Neuronal stem cell (in vitro differentiated cells): ENCODE measurements at regions not wholly inside any gene's neighbourhood (a gene's known extent, or its start where the extent isn't known, plus 50 kb on each side); places are given as distances from the start of the nearest gene placed in this dataset.

Experiments used
- DNase-seq: peaks from one replicate; pipeline ENCODE4 v3.0.0-alpha.2; 2013; ENCODE audit warnings: low spot score
- H2AFZ ChIP-seq: one replicate; pipeline ENCODE4 v1.6.1; 2013; ENCODE audit warnings: mild to moderate bottlenecking, low read length, inconsistent platforms
- H2AK5ac ChIP-seq: 2 replicates; pipeline ENCODE4 v1.6.1; 2013; ENCODE audit warnings: low read depth, mild to moderate bottlenecking, inconsistent platforms, low read length, moderate library complexity, mixed read lengths
- H2BK120ac ChIP-seq: 2 replicates; pipeline ENCODE4 v1.6.1; 2013; ENCODE audit warnings: low read depth, mild to moderate bottlenecking, inconsistent platforms, low read length, moderate library complexity, mixed read lengths
- H2BK12ac ChIP-seq: one replicate; pipeline ENCODE4 v1.6.1; 2013; ENCODE audit warnings: low read length, inconsistent platforms
- H2BK15ac ChIP-seq: 2 replicates; pipeline ENCODE4 v1.6.1; 2013; ENCODE audit warnings: mild to moderate bottlenecking, low read length, inconsistent platforms, mixed read lengths
- H2BK5ac ChIP-seq: one replicate; pipeline ENCODE4 v1.6.1; 2013; ENCODE audit warnings: inconsistent platforms, mild to moderate bottlenecking, low read length, moderate library complexity
- H3K14ac ChIP-seq: one replicate; pipeline ENCODE4 v1.6.1; 2013; ENCODE audit warnings: low read length, inconsistent platforms
- H3K18ac ChIP-seq: 2 replicates; pipeline ENCODE4 v1.6.1; 2013; ENCODE audit warnings: low read length, inconsistent platforms
- H3K23ac ChIP-seq: 2 replicates; pipeline ENCODE4 v1.6.1; 2013; ENCODE audit warnings: low read depth, mild to moderate bottlenecking, mixed read lengths, low read length, inconsistent platforms; ENCODE audit not compliant: poor library complexity
- H3K27ac ChIP-seq: replicated peaks from 3 replicates; pipeline ENCODE4 v1.5.1; 2013; ENCODE audit warnings: low read length, inconsistent platforms
- H3K27me3 ChIP-seq, 3 experiments: 2 replicates each; pipeline ENCODE4 v1.6.1; 2013; ENCODE audit warnings: low read length in 3 of 3, mild to moderate bottlenecking in 2 of 3, inconsistent platforms in 1 of 3, low read depth in 1 of 3, mixed read lengths in 1 of 3, moderate library complexity in 1 of 3; ENCODE audit not compliant: control insufficient read depth in 3 of 3, insufficient read depth in 3 of 3
- H3K36me3 ChIP-seq, 2 donors: replicated peaks in 1 of 2; 2 replicates each; pipeline ENCODE4 v1.6.1; 2013; ENCODE audit warnings: low read length in 2 of 2; ENCODE audit not compliant: control insufficient read depth in 2 of 2, insufficient read depth in 2 of 2
- H3K4ac ChIP-seq: 2 replicates; pipeline ENCODE4 v1.6.1; 2013; ENCODE audit warnings: inconsistent platforms, mild to moderate bottlenecking, low read length, moderate library complexity
- H3K4me1 ChIP-seq, 2 donors: 1 replicate in 1 of 2; 2 replicates in 1 of 2; pipeline ENCODE4 v1.6.1; 2013; ENCODE audit warnings: low read length in 2 of 2, low read depth in 1 of 2; ENCODE audit not compliant: control insufficient read depth in 2 of 2, insufficient read depth in 1 of 2
- H3K4me2 ChIP-seq: one replicate; pipeline ENCODE4 v1.6.1; 2013; ENCODE audit warnings: mild to moderate bottlenecking, low read length, inconsistent platforms; ENCODE audit not compliant: insufficient read depth, poor library complexity, severe bottlenecking
- H3K4me3 ChIP-seq, 2 donors: 2 replicates each; pipeline ENCODE4 v1.5.1; 2013; ENCODE audit warnings: low read length in 2 of 2, mild to moderate bottlenecking in 2 of 2, inconsistent platforms in 1 of 2, moderate library complexity in 1 of 2
- H3K79me1 ChIP-seq: one replicate; pipeline ENCODE4 v1.6.1; 2013; ENCODE audit warnings: low read depth, mild to moderate bottlenecking, inconsistent platforms, low read length, moderate library complexity
- H3K9ac ChIP-seq: one replicate; pipeline ENCODE4 v1.6.1; 2013; ENCODE audit warnings: mild to moderate bottlenecking, low read depth, low read length, inconsistent platforms; ENCODE audit not compliant: poor library complexity
- H3K9me3 ChIP-seq, 2 donors: replicated peaks in 1 of 2; 2 replicates each; pipeline versions ENCODE3 to v1.6.1; 2013; ENCODE audit warnings: low read length in 2 of 2, mild to moderate bottlenecking in 2 of 2, inconsistent platforms in 1 of 2, low read depth in 1 of 2, mixed read lengths in 1 of 2, moderate library complexity in 1 of 2; ENCODE audit not compliant: control insufficient read depth in 2 of 2, insufficient read depth in 1 of 2
- H4K8ac ChIP-seq: one replicate; pipeline ENCODE4 v1.6.1; 2013; ENCODE audit warnings: low read depth, mild to moderate bottlenecking, inconsistent platforms, low read length, moderate library complexity
- H4K91ac ChIP-seq: one replicate; pipeline ENCODE4 v1.6.1; 2013; ENCODE audit warnings: low read length, low read depth, mild to moderate bottlenecking, inconsistent platforms; ENCODE audit not compliant: poor library complexity
- WGBS, 2 donors: extraction: QIAGEN DNeasy Blood & Tissue Kit; methylation state at CpG; one replicate each; pipeline ENCODE4 v1.1.7; 2013; ENCODE audit warnings: missing lambda C conversion rate in 2 of 2, mixed read lengths in 1 of 2; ENCODE audit not compliant: insufficient read length in 2 of 2, insufficient replicate concordance in 1 of 2; ENCODE audit errors: extremely low coverage in 2 of 2; 5-methylcytosine and 5-hydroxymethylcytosine counted together

DNA sequence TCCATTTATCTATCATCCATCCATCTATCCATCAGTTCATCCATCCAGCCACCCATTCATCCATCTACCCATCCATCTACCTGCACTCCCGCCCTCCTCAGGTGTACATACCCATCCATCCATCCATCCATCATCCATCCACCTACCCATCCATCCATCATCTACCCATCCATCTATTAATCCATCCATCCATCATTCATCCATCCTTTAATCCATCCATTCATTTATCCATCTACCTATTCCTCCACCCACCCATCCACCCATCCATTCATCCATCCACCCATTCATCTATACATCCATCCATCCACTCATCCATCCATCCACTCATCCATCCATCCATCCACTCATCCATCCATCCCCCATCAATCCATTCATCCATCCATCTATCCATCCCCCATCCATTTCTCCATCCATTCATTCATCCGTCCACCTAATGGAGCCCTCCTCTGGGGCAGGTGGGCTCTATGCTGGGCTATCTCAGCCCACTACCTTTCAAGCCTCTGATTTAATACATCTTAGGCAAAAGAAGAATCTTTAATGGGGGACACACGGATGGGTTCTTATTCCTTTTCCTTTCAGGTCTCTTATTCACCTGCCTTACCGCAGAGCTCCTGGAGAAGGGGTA is 178.9 kb downstream of the URI1 start:
- H2AK5ac ChIP-seq = no peak overlapping the region
- H3K4me1 ChIP-seq = peaks cover 0 to 6% of the 10 kb centered on the region in 2 donors
- H2BK15ac ChIP-seq = no peak overlapping the region
- H3K27ac ChIP-seq = no peak overlapping the region
- no peak overlapping the region for H3K9ac ChIP-seq
- no peak overlapping the region for H2AFZ ChIP-seq
- WGBS, 2 donors = 100% methylated on average over 1 of the region's 4 CpGs; no CpG with 5 or more reads in 1 of the 2 donors
- no peak overlapping the region for H3K23ac ChIP-seq
- no peak overlapping the region for H3K4me3 ChIP-seq
- peaks cover 0 to 3% of the 10 kb centered on the region in 2 donors for H3K36me3 ChIP-seq
- no peak for DNase-seq
- no peaks in the 10 kb centered on the region for H3K79me1 ChIP-seq
- no peak overlapping the region for H3K4ac ChIP-seq
- no peak overlapping the region for H3K4me2 ChIP-seq
- no peak overlapping the region for H3K14ac ChIP-seq
- no peak overlapping the region for H2BK5ac ChIP-seq
- H4K91ac ChIP-seq = no peak overlapping the region
- H2BK12ac ChIP-seq = no peak overlapping the region
- H2BK120ac ChIP-seq = no peak overlapping the region
- H3K9me3 ChIP-seq = no peaks in the 10 kb centered on the region
- H3K18ac ChIP-seq = no peak overlapping the region
- H4K8ac ChIP-seq = no peak overlapping the region
- H3K27me3 ChIP-seq = peaks cover 0 to 5% (median 0%) of the 10 kb centered on the region in 3 experiments

DNA sequence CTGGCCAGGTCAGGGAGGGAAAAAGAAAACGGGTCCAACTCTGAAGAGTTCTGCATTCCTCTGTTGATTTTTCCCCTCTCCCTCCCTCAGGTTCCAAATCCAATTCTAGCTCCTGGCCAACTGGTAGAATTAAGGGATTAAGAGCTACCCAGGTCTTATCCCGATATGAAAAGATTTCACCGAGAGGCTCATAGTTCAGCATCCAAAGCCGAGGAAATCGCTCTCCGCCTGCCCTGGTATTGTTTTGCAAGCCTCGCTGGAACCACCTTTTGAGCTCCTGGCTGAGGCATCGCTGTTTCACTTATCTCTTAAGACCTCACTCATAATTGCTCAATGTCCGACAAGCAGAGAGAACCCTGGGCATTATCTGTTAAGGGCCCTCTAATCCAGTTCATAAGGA is 180.4 kb downstream of the URI1 start:
- WGBS, 2 donors = no CpG with 5 or more reads among the region's 9 CpGs
- no peak overlapping the region for H2BK5ac ChIP-seq
- no peak overlapping the region for H3K4ac ChIP-seq
- no peak overlapping the region for H4K8ac ChIP-seq
- H2BK120ac ChIP-seq = no peak overlapping the region
- DNase-seq = no peak
- no peak overlapping the region for H3K27ac ChIP-seq
- H3K4me3 ChIP-seq = no peak overlapping the region
- no peak overlapping the region for H3K9ac ChIP-seq
- H3K4me1 ChIP-seq = no peaks in the 10 kb centered on the region
- no peak overlapping the region for H4K91ac ChIP-seq
- peak overlapping the region; percentile 11 for H2AK5ac ChIP-seq
- H3K79me1 ChIP-seq = no peaks in the 10 kb centered on the region
- no peak overlapping the region for H2AFZ ChIP-seq
- no peak overlapping the region for H3K14ac ChIP-seq
- no peak overlapping the region for H3K4me2 ChIP-seq
- H2BK15ac ChIP-seq = no peak overlapping the region
- no peak overlapping the region for H3K23ac ChIP-seq
- H3K36me3 ChIP-seq = no peaks in the 10 kb centered on the region
- no peaks in the 10 kb centered on the region for H3K27me3 ChIP-seq
- H3K18ac ChIP-seq = no peak overlapping the region
- H3K9me3 ChIP-seq = no peaks in the 10 kb centered on the region
- no peak overlapping the region for H2BK12ac ChIP-seq

DNA sequence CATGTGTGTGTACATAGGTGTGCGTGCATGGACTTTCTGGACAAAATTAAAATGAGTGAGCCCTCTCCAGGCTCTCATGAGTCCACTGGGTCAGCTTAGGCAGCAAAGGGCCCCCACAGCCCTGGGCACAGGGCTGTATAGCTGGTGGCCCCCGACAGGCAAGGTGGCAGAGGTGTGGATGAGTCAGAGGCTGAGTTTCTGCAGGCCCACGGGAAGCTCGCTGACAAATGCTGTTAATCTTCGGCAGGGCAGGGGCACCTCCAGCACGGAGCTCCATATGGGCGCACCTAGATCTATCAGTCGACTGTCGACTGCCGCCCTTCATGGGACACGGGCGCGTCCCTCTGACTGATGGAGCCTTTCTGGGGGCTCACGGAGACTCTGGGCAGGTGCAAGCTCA is 181.1 kb downstream of the URI1 start:
- H4K91ac ChIP-seq = no peak overlapping the region
- H2AK5ac ChIP-seq = no peak overlapping the region
- H3K27me3 ChIP-seq = no peaks in the 10 kb centered on the region
- peak overlapping the region; percentile 8 for H3K23ac ChIP-seq
- H3K14ac ChIP-seq = peak overlapping the region; percentile 41
- H2BK12ac ChIP-seq = no peak overlapping the region
- no peak overlapping the region for H3K9ac ChIP-seq
- H3K4ac ChIP-seq = no peak overlapping the region
- no peak overlapping the region for H4K8ac ChIP-seq
- H3K18ac ChIP-seq = peak overlapping the region; percentile 33
- H2AFZ ChIP-seq = no peak overlapping the region
- peak overlapping the region; percentile 49 for H2BK5ac ChIP-seq
- H3K9me3 ChIP-seq = no peaks in the 10 kb centered on the region
- no peak overlapping the region for H3K4me2 ChIP-seq
- H3K27ac ChIP-seq = no peak overlapping the region
- no peak for DNase-seq
- H3K36me3 ChIP-seq = no peaks in the 10 kb centered on the region
- no peak overlapping the region for H3K4me3 ChIP-seq
- peak overlapping the region; percentile 20 for H2BK15ac ChIP-seq
- no peak overlapping the region for H2BK120ac ChIP-seq
- H3K4me1 ChIP-seq = no peaks in the 10 kb centered on the region
- no peaks in the 10 kb centered on the region for H3K79me1 ChIP-seq
- no CpG with 5 or more reads among the region's 14 CpGs for WGBS, 2 donors

DNA sequence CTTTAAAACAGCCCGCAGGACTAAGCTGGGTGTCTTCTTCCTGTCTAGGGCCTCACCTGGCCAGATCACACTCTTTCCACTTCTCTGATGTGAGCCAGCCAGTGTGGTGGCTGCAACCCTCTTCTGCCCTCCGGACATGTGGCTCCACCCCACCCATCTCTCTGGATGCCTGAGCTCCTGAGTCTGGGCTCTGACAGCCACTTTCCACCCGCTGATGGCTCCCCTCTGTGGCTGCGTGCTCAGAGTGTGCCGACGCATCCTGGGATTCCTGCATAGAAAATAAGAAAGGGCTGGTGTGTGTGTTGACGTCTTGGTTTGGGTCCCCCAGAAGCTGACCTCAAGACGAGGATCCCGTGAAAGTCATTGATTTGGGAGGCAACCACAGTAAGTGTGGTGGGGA is 181.6 kb downstream of the URI1 start:
- Histone ChIP-seq H2BK15ac (peak overlapping the region; percentile 20), H3K14ac (peak overlapping the region; percentile 66)
- no CpG with 5 or more reads among the region's 9 CpGs for WGBS, 2 donors

More for the DNA sequence above, 181.6 kb downstream of the URI1 start:
- H2BK12ac ChIP-seq = no peak overlapping the region
- H3K23ac ChIP-seq = peak overlapping the region; percentile 48
- no peak overlapping the region for H4K91ac ChIP-seq
- peak overlapping the region; percentile 49 for H2BK5ac ChIP-seq
- no peaks in the 10 kb centered on the region for H3K4me1 ChIP-seq
- H3K36me3 ChIP-seq = no peaks in the 10 kb centered on the region
- no peaks in the 10 kb centered on the region for H3K9me3 ChIP-seq
- no peak overlapping the region for H3K4me3 ChIP-seq
- H3K27ac ChIP-seq = no peak overlapping the region
- H2AK5ac ChIP-seq = no peak overlapping the region
- H4K8ac ChIP-seq = no peak overlapping the region
- no peak overlapping the region for H3K4me2 ChIP-seq
- H3K27me3 ChIP-seq = no peaks in the 10 kb centered on the region
- no peaks in the 10 kb centered on the region for H3K79me1 ChIP-seq
- no peak overlapping the region for H2BK120ac ChIP-seq
- H3K18ac ChIP-seq = peak overlapping the region; percentile 85
- H3K9ac ChIP-seq = no peak overlapping the region
- DNase-seq = no peak
- no peak overlapping the region for H3K4ac ChIP-seq
- no peak overlapping the region for H2AFZ ChIP-seq
